Astrocyte (in vitro differentiated cells and primary cell): ENCODE measurements at regions not wholly inside any gene's neighbourhood (a gene's known extent, or its start where the extent isn't known, plus 50 kb on each side); places are given as distances from the start of the nearest gene placed in this dataset.

Experiments
- DNase-seq: peaks from one replicate; pipeline ENCODE4 v3.0.0-alpha.2; 2010; ENCODE audit warnings: low read depth
- FAIRE-seq: peaks from 2 replicates; lab custom pipeline; 2011; peaks lifted over from hg19 to GRCh38; lab: Jason Lieb, UNC
- H2AFZ ChIP-seq: 2 replicates; pipeline ENCODE4 v1.6.0; 2012; ENCODE audit warnings: low read depth, low read length, inconsistent platforms
- H3K27ac ChIP-seq: 2 replicates; pipeline ENCODE4 v1.5.1; 2011; ENCODE audit warnings: low read depth, low read length, inconsistent platforms
- H3K27me3 ChIP-seq: 2 replicates; pipeline ENCODE4 v1.6.0; 2011; ENCODE audit warnings: low read length, inconsistent platforms; ENCODE audit not compliant: insufficient read depth
- H3K36me3 ChIP-seq: 2 replicates; pipeline ENCODE4 v1.5.1; 2011; ENCODE audit warnings: low read length, inconsistent platforms; ENCODE audit not compliant: insufficient read depth
- H3K4me1 ChIP-seq: 2 replicates; pipeline ENCODE4 v1.5.1; 2011; ENCODE audit warnings: low read length, inconsistent platforms; ENCODE audit not compliant: insufficient read depth
- H3K4me2 ChIP-seq: 2 replicates; pipeline ENCODE4 v1.6.0; 2012; ENCODE audit warnings: low read length, inconsistent platforms
- H3K4me3 ChIP-seq: 2 replicates; pipeline ENCODE4 v1.5.1; 2011; ENCODE audit warnings: low read depth, mild to moderate bottlenecking, low read length, inconsistent platforms; ENCODE audit not compliant: insufficient read depth
- H3K79me2 ChIP-seq: 2 replicates; pipeline ENCODE4 v1.6.0; 2012; ENCODE audit warnings: mild to moderate bottlenecking, low read length, inconsistent platforms; ENCODE audit not compliant: insufficient read depth
- H3K9ac ChIP-seq: 2 replicates; pipeline ENCODE4 v1.6.0; 2012; ENCODE audit warnings: mild to moderate bottlenecking, low read length, inconsistent platforms
- H3K9me3 ChIP-seq: 2 replicates; pipeline ENCODE4 v1.5.1; 2012; ENCODE audit warnings: low read depth, mild to moderate bottlenecking, low read length, inconsistent platforms; ENCODE audit not compliant: insufficient read depth
- H4K20me1 ChIP-seq: 2 replicates; pipeline ENCODE4 v1.6.0; 2012; ENCODE audit warnings: low read length, inconsistent platforms; ENCODE audit not compliant: insufficient read depth
- H3K27ac Mint-ChIP-seq: one replicate; pipeline ENCODE4 v1.8.0; 2021; ENCODE audit warnings: mild to moderate bottlenecking, mixed read lengths; ENCODE audit not compliant: unreplicated experiment
- H3K27me3 Mint-ChIP-seq: one replicate; pipeline ENCODE4 v1.8.0; 2021; ENCODE audit warnings: low read depth, mixed read lengths; ENCODE audit not compliant: unreplicated experiment
- H3K36me3 Mint-ChIP-seq: one replicate; pipeline ENCODE4 v1.8.0; 2021; ENCODE audit warnings: low read depth, mixed read lengths; ENCODE audit not compliant: unreplicated experiment
- H3K4me1 Mint-ChIP-seq: one replicate; pipeline ENCODE4 v1.8.0; 2021; ENCODE audit warnings: low read depth, mixed read lengths; ENCODE audit not compliant: unreplicated experiment
- H3K4me3 Mint-ChIP-seq: one replicate; pipeline ENCODE4 v1.8.0; 2021; ENCODE audit warnings: mild to moderate bottlenecking, moderate library complexity, mixed read lengths; ENCODE audit not compliant: unreplicated experiment
- H3K9me3 Mint-ChIP-seq: one replicate; pipeline ENCODE4 v1.8.0; 2021; ENCODE audit warnings: mild to moderate bottlenecking, mixed read lengths; ENCODE audit not compliant: unreplicated experiment
- CTCF ChIP-seq: IDR thresholded peaks from 2 replicates; pipeline ENCODE4 v1.5.1; 2011; ENCODE audit warnings: low read depth, mild to moderate bottlenecking, inconsistent platforms, low read length, moderate library complexity; ENCODE audit not compliant: insufficient read depth
- EZH2 ChIP-seq: IDR thresholded peaks from 2 replicates; pipeline ENCODE4 v1.6.1; 2012; ENCODE audit warnings: mild to moderate bottlenecking, low read length, inconsistent platforms; ENCODE audit not compliant: insufficient read depth

DNA sequence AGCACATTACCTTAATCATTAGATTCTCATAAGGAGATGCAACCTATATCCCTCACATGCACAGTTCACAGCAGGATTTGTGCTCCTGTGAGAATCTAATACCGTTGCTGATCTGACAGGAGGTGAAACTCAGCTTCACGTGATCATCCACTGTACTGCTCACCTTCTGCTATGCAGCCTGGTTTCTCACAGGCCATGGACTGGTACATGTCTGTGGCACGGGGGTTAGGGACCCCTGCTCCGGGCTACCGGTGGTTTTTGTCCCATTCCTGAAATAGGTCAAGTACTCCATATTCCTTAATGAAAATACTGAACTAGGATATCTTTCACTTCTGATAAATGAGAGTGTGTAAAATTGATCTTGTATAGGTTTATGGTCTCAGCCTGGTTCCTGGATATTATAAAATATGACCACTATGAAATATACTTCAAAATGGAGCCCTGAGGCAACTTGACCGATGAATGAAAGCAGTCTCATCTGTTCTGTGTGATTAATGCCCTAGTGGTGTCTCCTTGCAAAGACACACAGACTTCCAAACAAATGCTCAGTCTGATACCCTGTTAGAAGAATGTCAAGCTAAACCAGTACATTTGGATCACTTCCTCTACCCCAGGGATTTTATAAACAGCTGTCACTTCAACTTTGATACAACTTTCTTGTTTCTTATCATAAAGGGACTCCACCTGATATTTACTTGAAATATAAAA lies 492.9 kb upstream of the ANO3 start:
- H3K9me3 ChIP-seq, result no peaks in the 10 kb centered on the region

GRCh38 chr11:25844811-25845210 lies 487.1 kb upstream of the ANO3 start:
- Histone ChIP-seq H3K36me3 (no peaks in the 10 kb centered on the region), H3K79me2 (no peaks in the 10 kb centered on the region), H3K27ac (no peak overlapping the region), H4K20me1 (no peaks in the 10 kb centered on the region), H3K27me3 (no peaks in the 10 kb centered on the region), H3K4me1 (no peaks in the 10 kb centered on the region), H2AFZ (no peak overlapping the region), H3K4me2 (no peak overlapping the region), H3K9me3 (peaks cover 4% of the 10 kb centered on the region), H3K4me3 (no peak overlapping the region), H3K9ac (no peak overlapping the region)
- H3K27me3 Mint-ChIP-seq, result no peaks in the 10 kb centered on the region
- no peak overlapping the region for H3K4me3 Mint-ChIP-seq
- H3K36me3 Mint-ChIP-seq, result no peaks in the 10 kb centered on the region
- no peak overlapping the region for H3K27ac Mint-ChIP-seq
- FAIRE-seq (no peak), DNase-seq (no peak)
- H3K9me3 Mint-ChIP-seq, result no peaks in the 10 kb centered on the region
- no peaks in the 10 kb centered on the region for H3K4me1 Mint-ChIP-seq
- no peak for TF ChIP-seq EZH2
- TF ChIP-seq CTCF, result no peak

More for the DNA sequence above, 492.9 kb upstream of the ANO3 start:
- H3K27me3 ChIP-seq, result no peaks in the 10 kb centered on the region
- no peaks in the 10 kb centered on the region for H3K4me1 ChIP-seq
- Mint-ChIP-seq H3K27ac (no peak overlapping the region), H3K27me3 (no peaks in the 10 kb centered on the region), H3K36me3 (no peaks in the 10 kb centered on the region), H3K4me3 (no peak overlapping the region), H3K9me3 (no peaks in the 10 kb centered on the region), H3K4me1 (no peaks in the 10 kb centered on the region)
- no peak overlapping the region for H3K27ac ChIP-seq
- DNase-seq, result no peak
- no peak overlapping the region for H3K4me3 ChIP-seq
- H3K4me2 ChIP-seq, result no peak overlapping the region
- H3K36me3 ChIP-seq, result no peaks in the 10 kb centered on the region
- no peaks in the 10 kb centered on the region for H3K79me2 ChIP-seq
- no peak for FAIRE-seq
- no peak for TF ChIP-seq CTCF
- no peak for TF ChIP-seq EZH2
- no peak overlapping the region for H2AFZ ChIP-seq
- H3K9ac ChIP-seq, result no peak overlapping the region
- H4K20me1 ChIP-seq, result no peaks in the 10 kb centered on the region

- no peak overlapping the region for H3K4me2 ChIP-seq
- no peak for DNase-seq
- Mint-ChIP-seq H3K36me3 (no peaks in the 10 kb centered on the region), H3K4me1 (peaks cover 3% of the 10 kb centered on the region), H3K27ac (no peak overlapping the region), H3K27me3 (no peaks in the 10 kb centered on the region), H3K4me3 (no peak overlapping the region), H3K9me3 (no peaks in the 10 kb centered on the region)
- H3K9ac ChIP-seq, result no peak overlapping the region
- no peaks in the 10 kb centered on the region for H3K27me3 ChIP-seq
- no peaks in the 10 kb centered on the region for H3K9me3 ChIP-seq
- H3K4me3 ChIP-seq, result no peak overlapping the region
- no peak overlapping the region for H2AFZ ChIP-seq
- no peaks in the 10 kb centered on the region for H3K4me1 ChIP-seq
- no peaks in the 10 kb centered on the region for H3K79me2 ChIP-seq
- no peak for FAIRE-seq
- H3K36me3 ChIP-seq, result no peaks in the 10 kb centered on the region
- TF ChIP-seq CTCF (no peak), EZH2 (no peak)
- H3K27ac ChIP-seq, result no peak overlapping the region
- no peaks in the 10 kb centered on the region for H4K20me1 ChIP-seq
Observed at GRCh38 chr11:25855916-25856315, 476.0 kb upstream of the ANO3 start.
